ENCODE measurements at regions not wholly inside any gene's neighbourhood (a gene's known extent, or its start where the extent isn't known, plus 50 kb on each side); places are given as distances from the start of the nearest gene placed in this dataset.

DNA sequence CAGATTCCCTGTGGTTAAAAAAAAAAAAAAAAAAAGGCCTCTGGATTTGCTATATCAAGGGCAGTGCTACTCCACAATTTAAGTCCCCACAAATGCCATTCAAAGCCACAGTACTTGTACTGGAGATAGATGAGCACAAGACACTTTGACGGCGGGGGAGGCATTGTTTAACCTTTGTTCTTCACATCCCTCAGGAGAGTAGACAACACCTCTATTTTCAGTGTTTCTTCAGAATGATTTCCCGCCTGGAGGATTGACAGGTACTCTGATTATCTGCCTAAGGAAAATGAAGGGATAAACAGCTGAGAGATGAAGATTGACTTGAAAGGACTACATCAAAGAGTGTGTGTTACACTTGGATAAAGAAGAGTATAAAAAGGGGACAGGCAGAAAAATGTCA lies 58.7 kb downstream of the OTOL1 start:
- no peak for DNase-seq

DNA sequence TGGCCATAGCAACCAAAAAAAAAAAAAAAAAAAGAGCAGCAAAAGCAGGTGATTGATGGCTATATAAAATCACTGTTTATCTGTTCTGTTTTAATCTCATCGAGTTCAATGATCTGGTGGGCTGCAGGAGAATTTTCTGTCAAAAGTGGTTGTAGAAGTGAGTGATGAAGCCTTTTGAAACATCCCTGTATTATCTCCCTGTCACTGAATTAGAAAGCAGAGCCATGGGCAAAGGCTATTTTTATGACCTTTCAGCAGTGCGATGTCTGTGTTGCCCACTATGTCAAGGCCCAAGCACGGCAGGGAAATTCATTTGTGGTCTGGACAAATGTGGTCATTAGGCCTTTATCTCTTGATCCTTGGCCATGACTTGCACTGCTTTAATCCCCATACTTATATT lies 59.9 kb downstream of the OTOL1 start:
- no peak for DNase-seq

DNA sequence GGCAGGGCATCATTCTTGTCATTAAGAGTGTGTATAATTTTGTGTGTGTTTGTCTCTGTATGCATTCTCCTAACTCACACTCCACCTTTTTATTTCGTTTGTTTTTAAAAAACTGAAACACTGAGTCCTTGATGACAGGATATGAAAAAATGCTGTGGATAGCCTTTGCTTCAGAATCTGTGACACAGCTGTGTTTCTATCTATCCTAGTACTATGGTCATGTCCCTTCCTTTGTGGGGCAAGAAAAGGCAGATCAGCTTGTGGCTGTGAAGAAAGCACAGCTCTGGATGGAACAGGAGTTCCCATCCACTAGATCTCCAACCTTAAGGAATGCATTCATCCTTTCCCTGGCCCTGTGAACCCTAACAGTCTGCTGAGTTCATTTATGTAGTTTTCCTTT lies 60.3 kb downstream of the OTOL1 start:
- DNase-seq: no peak

DNA sequence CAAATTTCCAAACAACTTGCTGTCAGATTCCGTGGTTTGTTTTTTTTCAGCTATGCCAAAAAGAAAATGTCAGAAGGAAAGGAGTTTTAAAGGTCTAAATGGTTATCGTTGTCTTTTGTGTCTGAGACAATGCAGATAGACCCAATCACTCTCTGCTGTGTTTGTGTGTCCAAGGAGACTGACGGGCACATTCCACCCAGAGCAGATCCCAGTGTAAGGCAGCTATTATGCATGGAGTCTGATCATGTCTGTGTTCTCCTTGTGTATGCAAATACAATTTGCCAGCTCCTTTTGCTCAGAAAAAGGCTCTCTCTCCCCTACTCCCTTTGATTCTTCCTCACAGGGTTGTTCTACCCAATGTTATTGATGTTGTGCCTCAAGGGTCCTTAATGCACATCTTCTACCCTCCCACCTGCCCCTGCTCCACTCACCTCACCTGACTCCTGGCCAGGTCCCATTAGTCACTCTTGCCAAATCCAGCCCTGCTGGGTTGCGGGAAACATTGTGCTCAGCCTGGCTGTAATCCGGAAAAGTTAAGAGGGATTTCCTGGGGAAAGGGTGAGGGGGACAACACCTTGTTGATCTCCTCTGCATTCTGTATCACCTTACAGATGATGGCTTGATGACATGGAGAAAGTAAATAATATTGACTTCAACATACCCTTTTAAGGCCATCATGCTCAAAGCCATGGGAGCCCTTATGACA lies 61.0 kb downstream of the OTOL1 start:
- DNase-seq: no peak

DNA sequence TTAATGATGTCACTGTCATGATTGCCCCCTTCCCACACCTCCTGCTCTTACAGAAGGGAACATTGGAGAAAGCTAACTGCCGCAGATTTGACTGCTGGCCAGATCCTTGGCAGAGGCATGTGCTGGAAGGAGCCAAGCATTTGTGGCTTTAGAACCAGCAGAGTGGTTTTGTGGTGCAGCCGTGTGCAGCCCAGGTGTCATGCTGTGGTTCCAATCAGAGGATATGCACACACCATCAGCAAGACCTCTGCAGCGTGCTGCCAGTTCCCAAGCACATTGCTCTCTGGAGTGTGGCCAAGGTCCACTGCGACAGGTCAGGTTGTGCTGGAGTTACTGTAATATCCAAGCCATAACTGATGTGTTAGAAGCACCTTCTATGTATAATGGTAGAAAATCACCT lies 61.6 kb downstream of the OTOL1 start:
- no peak for DNase-seq

DNA sequence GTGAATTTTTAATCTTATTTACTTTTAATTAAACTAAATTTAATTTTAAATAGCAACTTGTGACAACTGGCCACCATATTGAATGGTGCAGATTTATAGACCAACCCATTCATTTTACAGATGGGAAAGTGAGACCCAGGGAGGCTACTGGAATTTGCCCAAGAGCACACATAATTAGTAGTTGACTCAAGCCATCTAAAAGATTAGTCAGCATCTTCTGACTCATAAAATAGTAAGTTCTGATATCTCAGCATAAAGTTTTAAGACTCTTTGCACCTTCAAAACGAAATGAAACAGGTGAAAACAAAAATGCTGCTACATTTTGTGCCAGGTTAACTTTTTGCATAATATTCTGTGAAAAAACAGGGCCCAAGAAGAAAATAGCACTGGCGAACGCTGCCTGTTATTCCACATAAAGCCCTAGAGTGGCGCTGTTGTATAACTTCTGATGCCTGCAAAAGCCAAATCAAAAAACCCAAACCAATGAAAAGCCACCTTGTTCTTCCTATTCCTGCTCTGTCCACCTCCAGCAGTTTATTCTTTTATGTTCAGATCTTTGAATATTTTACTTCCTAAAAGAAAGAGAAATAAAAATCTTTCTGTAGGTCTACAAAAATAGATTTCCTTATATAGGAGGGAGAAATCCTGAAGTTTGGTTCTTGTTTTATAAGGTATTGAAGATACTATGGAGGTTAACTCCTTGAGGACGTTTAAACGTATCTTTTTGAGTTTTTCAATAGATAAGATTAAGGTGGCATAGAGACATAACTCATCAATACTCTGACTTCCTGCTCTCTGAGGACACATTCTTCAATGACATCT lies 62.8 kb downstream of the OTOL1 start:
- DNase-seq: peak; percentile 53

DNA sequence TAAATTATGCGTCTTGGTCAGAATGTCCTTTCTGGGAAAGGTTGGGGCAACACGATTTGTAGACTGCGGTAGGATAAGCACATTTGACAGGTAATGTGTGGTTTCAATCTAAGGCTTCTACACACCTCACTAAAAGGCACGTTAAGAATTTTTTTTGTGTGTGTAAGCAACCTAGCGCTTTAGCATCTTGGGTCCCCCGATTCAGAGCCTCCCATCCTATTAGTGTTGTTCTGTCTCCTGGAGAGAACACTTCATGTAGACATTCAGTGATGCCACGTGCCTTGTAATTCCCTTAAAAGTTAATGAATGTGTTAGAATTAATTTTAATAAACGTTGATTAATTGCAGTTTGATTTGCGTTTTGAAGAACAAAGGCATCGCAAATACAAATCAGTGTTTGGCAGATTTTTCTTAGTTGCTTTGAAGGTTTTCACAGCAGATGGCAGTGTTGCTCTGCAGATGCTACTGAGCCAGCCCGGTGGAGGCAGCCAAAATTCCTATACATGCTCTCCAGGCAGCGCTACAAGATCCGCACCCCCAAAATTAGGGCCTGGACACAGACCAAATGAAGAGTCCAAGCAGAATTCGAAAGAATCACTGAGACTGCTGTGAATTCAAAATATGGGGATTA lies 63.5 kb downstream of the OTOL1 start:
- DNase-seq: no peak

DNA sequence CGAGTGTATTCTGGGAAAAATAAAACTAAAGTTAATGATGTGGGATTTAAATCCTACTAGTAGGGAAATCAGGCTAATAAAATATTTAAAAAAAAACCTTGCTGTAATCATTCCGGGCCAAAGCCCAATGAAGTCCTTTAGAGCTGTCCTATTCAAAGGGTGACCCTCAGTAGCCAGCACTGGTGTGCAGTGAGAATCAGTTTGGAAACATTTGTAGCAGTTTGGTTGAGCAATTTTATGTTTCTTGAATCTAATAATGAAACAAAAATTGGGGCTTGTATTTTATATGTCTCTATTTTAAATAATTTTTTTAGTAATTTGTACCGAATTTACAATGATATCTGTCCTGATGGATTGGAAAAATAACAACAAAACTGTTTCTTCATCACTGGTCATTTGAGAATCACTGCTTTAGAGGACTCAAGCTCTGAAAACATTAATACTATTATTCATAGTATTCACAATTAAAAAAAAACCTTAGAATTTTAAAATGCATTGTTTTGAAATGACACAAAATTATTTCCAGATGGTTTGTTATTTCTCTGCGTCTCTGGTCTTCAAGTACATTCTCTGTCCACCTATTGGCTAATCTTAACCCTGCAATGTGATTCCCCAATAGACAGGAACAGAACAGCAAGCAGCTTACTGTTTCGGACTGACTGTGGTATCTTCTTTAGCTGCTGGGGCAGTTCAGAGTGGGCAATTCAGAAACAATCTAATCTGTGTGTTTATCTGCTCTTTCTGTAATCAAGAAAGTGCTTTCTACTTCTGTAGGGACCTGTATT lies 71.2 kb downstream of the OTOL1 start:
- DNase-seq: no peak

DNA sequence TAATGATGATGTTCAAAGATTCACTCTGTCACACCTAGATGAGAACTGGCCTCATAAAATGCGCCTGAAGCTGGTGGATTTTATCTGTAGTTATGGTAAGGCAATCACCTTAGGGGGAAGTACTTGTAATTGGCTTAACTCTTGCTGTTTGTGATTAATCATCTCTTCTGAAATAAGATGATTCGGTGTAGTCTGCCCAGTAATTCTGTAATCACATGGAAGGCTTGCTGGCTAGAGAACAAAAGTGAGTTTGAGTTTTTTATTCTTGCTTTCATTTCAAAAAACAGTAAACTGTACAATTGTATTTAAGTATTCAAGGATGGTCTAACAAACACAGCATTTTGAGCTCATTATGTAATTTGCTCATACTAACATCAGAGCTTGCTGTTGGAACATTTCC lies 72.1 kb downstream of the OTOL1 start:
- DNase-seq: no peak

DNA sequence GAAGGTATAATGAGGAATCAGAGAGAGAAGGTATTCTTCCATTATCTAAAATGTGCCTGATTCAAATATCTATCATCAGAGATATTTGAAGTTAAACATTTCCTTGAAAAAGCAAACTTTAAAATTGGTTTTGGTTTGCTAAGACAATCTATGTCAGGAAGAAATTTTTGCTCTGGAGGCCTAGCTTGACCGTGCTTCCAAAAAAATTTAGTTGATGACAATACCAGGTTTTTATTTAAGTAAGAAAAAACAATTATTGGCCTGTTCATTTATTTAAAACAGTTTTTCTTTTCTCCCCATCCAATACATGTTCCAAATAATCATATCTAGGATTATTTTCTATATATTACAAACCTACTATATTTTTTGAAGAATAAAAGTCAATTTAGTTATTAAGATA lies 75.3 kb downstream of the OTOL1 start:
- no peak for DNase-seq

DNA sequence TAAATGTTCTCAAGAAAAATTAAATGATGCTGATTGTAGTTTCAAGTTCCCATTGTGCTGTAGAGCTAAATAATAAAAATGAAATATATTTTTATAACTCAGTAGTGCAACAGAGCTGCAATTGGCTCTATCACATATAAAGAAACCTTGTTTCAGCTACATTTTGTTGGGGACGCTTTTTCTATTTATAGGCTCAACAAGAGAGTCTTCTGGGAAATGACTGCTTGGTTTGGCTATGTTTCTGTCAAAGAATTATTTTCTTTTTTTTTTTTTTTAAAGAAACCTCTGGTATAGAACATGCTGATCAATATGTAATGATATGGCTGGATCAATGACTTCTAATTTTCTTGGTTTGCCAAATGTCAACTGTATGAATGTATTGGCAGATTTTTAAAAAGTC lies 76.5 kb downstream of the OTOL1 start:
- DNase-seq: no peak

DNA sequence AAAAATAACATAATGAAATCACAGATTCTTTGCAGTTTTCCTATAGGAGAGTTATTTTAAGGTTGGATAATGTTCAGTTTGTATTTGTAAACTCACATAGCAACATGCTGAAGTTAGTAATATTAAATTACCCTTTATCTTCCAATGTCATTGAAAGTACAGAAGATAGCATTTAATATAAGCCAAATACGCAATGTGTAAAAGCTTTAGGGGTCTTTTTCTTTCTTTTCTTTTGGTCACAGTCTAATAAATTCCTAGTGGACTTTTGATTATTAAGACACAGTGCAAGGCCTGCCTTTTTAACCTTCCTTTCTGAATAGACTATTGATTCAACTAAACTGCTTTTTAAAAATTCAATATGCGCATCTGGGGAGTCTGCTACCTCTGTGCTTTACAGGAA lies 79.3 kb downstream of the OTOL1 start:
- DNase-seq: no peak

DNA sequence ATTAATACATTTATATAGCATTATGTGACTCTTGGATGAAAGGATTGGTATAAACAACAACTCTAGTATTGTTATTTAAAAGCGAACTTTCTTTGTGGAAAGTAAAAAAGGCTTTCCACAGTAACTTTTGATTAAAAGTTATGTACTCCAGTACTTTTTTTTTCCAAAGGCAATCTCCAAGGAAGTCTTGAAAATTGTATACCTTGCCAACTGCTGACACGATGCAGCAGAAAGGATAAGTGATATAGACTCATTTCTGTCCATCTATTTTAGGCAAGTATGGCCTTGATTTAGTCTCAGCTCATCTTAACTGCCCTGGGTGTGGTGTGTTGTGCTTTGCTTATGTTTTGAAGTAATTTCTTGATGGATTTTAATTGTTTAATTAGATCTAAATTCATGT lies 79.7 kb downstream of the OTOL1 start:
- peak; percentile 81 for DNase-seq

DNA sequence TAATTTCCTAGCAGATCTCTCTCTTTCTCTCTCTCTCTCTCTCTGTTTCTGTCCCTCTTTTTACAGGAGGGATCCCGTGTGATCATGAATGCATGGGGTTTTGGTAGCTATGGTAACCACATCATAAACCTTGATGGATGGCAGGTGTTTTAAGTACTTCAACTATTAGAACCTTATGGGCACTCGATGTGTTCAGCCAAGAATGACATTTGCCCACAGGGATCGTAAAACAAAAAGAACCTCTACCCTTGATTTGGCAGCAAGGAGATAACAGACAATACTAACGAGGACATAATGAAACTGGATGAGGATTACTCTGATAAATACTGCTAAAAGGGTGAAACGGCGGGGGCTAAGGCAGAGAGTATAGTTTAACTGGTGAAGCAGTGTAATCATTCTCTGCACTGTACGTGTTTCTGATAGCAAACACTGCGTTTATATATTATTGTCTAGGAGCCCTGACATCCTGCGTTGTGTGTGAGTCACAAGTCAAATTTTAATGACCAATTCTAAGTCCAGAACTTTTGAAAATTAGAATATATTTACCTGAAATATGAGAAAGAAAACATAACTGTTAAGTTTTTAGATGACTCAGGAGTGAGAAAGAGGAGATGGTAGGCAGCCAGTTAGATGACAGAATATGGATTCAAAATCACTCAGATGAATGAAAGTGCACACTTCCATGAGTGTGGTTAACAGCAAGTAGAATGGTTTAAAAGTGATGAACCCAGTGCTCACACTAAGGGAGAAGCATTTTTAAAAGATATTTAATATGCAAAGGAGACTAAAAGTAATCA lies 80.3 kb downstream of the OTOL1 start:
- peak; percentile 100 for DNase-seq

DNA sequence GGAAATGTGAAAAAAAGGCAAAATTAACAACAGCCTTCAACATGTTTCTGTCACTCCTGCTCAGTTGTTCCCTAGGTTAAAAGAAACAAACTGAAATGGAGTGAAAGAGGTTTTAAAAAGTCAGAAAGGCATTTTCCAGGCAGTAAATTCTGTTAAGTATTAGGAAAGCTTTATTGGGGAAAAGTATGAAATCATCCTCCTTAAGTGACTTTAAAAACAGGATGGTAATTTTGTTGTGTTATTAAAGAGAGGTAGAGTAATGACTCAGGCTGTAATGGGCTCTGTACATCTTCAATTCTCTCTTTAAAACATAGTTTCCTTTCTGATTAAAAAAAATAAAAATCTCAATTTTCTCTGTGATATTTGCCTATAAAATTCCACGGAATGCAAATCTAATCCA lies 81.1 kb downstream of the OTOL1 start:
- DNase-seq: no peak

DNA sequence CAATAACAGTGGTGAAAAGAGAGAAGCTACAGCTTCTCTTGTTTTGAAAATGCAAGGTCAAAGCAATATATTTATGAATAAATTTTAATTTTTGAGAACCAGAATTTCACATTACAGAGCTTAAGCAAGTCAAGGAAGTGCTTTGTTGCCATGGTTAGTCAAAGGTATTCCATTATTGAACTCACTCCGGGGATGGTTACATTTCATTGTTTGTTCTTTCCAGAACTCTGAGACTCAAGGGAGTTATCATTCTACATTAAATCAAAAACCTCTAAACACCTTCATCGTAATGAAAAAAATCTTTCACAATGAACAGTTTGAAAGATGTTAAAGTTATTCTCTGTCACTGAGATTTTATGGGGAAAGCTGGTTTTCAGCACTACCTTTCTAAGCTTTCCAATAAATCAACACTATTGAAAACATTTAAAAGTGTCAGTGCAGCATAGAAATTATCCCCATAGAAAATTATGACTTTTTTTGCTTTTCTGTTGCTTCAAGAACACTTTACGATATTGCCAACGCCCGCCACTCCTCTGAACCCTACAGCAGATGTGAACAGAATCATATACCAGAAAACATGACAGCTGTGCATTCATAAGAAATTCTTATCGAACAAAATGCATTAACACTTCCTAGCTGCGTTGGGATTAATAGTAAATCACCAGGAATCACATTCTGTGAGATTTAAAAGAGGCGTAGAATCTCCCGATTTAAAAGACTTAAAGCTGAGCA lies 83.0 kb downstream of the OTOL1 start:
- DNase-seq: peak; percentile 48

DNA sequence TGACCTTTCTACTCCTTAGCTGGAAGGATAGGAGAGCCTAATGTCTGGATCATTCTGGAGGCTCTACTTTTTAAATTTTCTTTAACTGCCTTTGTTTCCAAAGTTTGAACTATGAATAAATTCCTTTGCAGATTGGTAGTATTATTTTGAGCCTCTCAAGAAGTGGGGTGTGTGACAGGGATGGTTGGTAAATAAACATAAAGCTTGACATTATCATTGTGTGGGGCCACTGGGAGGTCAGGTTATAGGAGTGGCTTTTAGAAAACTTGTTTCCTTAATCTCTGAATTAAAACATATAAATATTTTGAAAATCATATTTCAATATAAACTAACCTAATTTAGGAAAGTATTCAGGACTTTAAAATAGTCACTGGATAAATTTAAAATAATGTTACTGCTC lies 89.3 kb downstream of the OTOL1 start:
- DNase-seq: no peak

DNA sequence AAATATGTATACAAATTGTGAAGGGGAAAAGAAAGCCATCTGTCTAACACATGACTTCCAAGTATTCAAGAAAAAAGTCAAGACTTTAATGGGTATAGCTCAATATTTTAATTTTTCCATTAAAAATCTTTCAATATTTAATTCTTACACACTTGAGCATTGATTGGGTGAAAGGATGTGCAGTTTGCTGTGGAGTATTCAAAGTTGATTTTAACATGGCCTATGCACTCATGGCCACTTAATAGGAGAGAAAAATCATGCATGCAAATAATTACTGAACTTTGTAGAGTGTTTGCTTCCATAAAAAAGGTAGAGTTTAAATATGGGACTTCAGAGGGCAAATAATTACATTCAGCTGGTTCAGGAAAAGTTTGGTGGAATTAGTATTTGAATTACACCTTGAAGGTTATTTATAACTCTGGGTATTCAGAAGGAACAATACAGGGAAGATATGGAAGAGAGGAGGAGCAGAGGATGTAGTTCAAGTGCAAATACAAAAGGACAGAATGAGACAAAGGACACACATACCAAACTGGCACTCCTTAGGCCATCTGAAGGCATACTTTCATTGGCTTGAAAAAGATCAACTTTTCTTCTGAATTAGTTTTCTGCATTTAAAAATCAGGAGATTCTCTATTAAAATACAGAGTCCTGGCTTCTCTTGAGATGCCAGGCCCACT lies 90.1 kb downstream of the OTOL1 start:
- DNase-seq: no peak

DNA sequence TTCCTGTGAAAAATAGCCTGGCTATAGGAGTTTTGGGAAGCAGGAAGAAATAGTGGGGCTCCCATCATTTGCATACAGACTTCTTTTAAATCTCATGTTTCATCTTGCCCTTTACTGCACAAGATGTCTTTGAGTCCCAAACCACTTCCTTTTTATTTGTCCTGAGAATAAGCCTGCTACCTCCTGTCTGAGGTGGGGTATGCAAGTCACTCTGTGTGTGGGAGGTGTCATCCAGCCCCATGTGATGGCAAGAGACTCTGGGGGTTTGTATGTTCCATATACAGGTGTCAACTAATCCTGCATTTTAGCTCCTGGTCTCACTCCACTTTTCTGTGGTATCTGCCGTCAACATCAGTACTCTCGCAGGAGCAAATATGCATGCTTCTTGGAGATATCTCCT lies 102.0 kb downstream of the OTOL1 start:
- no peak for DNase-seq

DNA sequence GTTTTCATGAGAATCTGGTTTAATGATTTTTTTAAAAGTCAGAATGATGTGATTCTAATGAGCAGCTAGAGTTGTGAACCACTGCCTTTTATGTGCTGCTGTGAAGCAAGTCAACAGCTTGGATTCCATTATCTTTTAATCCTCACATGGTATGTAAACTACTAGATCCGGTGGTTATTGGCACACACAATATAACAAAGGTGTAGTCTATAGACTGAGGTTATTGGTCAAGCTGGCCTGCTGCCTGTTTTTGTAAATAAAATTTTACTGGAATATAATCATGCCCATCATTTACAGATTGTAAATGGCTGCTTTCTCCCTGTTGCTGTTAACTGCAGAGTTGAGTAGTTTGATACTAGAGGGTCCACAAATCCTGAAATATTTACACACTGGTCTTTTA lies 103.1 kb downstream of the OTOL1 start:
- no peak for DNase-seq

DNA sequence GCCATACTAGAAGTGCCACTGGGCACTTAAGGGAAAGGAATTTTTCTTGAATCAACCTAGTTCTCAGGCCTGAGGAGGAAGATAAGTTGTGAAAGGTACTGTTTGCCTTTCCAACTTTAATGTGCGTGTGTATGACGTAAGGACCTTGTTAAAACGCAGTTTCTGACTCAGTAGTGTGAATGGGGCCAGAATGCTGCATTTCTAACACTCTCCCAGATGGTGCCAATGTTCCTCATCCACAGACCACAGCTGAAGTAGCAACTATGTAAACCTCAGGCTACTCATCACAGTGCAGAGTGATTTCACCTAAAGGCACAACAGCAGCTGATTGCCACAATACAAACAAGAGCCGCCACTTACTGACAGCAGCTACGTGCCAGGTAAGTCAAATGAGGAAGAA lies 103.6 kb downstream of the OTOL1 start:
- no peak for DNase-seq
